ENCODE measurements at regions not wholly inside any gene's neighbourhood (a gene's known extent, or its start where the extent isn't known, plus 50 kb on each side); places are given as distances from the start of the nearest gene placed in this dataset.

DNA sequence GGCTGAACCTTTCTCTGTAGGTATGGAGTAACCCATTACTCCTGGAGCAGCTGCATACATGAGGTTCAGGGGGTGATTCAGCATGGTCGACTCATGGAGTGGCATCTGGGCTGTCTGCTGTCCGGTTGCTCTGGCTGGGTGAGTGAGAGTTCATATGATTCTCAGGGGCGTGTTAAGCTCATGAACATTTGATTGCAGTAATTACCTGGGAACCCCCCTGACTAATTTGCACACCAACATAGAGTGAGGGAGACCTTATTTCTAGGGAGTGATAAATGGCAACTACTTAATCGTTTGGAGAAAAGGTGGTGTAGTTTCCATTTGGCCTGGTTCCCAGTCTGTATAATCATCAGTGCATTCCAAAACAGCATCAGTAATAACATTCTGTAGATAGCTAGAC is 661.9 kb downstream of the ETS1 start:
- Mint-ChIP-seq H3K4me1 (ENCODE audit: low read depth) (peaks cover 5% of the 10 kb centered on the region), H3K36me3 (ENCODE audit: low read depth) (no peaks in the 10 kb centered on the region), H3K4me3 (no peak overlapping the region), H3K27ac (no peak overlapping the region), H3K27me3 (ENCODE audit: low read depth) (peaks cover 23% of the 10 kb centered on the region), H3K9me3 (peaks cover 3% of the 10 kb centered on the region)
- intact Hi-C loops (cut with micrococcal nuclease): no loop called here
- DNase-seq: no peak
- CTCF ChIA-PET: no interaction called here

DNA sequence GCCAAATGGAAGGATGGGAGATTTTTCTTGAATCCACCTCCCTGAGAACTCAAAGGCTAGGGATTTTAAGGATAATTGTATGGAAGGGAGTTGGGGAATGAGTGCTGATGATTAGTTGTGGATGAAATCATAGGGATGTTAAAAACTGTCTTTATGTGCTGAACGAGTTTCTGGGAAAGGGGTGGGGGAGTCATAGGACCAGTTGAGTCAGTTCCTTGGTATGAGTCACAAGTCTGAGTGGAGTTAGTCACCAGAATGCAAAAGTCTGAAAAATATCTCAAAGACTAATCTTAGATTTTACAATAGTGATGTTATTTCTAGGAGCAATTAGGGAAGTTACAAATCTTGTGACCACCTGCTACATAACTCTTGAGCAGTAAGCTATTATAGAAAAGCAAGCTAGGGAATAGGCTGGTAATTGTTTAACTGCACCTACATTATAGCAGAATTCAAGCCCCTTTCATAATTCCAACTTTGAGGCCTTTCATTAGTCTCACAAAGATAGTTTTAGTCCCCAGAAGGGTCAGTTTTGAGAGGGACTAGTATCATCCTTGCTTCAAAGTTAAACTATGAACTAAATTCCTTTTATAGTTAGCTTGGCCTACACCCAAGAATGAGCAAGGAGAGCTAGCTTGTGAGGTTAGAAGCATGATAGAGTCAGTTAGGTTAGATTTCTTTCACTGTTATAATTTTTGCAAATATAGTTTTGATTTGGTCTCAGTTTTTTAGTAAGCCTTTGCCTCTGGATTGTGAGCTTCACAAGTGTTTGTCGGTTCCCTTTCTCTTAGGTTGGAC is 668.0 kb downstream of the ETS1 start:
- no peak overlapping the region for H3K27ac Mint-ChIP-seq
- DNase-seq: peak; percentile 54
- H3K36me3 Mint-ChIP-seq (ENCODE audit: low read depth): peaks cover 7% of the 10 kb centered on the region
- no peak overlapping the region for H3K4me3 Mint-ChIP-seq
- H3K4me1 Mint-ChIP-seq (ENCODE audit: low read depth): peaks cover 15% of the 10 kb centered on the region
- H3K9me3 Mint-ChIP-seq: peaks cover 12% of the 10 kb centered on the region
- intact Hi-C loops (cut with micrococcal nuclease): loop anchor here (2.0 kb wide), 1 partner anchor 25 kb away; no protein-coding TSS in a partner anchor
- peaks cover 19% of the 10 kb centered on the region for H3K27me3 Mint-ChIP-seq (ENCODE audit: low read depth)
- CTCF ChIA-PET: no interaction called here

DNA sequence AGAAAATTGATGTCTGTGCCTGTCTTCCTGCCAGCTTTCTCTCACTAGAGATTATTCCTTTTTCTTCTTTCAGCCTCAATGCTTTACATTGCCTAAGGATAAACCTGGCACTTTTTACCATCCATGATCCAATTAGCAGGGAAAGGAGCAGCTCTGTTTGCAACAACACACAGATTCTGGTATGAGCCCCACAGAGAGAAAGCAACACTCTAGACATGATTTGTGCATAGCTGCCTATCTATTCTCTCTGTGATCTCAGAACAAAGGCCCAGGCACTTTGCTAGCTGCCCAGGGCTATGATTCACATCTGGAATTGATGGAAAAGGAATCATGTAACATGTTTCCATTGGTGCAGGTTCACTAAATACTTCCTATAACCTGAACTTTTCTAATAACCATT is 685.0 kb downstream of the ETS1 start:
- no peak overlapping the region for H3K27ac Mint-ChIP-seq
- no peak for DNase-seq
- no peaks in the 10 kb centered on the region for H3K36me3 Mint-ChIP-seq (ENCODE audit: low read depth)
- H3K4me1 Mint-ChIP-seq (ENCODE audit: low read depth): no peaks in the 10 kb centered on the region
- CTCF ChIA-PET: interaction anchor here (0.7 kb wide), 1 partner anchor 272 kb away, joined by 4 read pairs; no protein-coding TSS in a partner anchor
- no peak overlapping the region for H3K4me3 Mint-ChIP-seq
- peaks cover 8% of the 10 kb centered on the region for H3K27me3 Mint-ChIP-seq (ENCODE audit: low read depth)
- H3K9me3 Mint-ChIP-seq: no peaks in the 10 kb centered on the region
- intact Hi-C loops (cut with micrococcal nuclease): no loop called here

DNA sequence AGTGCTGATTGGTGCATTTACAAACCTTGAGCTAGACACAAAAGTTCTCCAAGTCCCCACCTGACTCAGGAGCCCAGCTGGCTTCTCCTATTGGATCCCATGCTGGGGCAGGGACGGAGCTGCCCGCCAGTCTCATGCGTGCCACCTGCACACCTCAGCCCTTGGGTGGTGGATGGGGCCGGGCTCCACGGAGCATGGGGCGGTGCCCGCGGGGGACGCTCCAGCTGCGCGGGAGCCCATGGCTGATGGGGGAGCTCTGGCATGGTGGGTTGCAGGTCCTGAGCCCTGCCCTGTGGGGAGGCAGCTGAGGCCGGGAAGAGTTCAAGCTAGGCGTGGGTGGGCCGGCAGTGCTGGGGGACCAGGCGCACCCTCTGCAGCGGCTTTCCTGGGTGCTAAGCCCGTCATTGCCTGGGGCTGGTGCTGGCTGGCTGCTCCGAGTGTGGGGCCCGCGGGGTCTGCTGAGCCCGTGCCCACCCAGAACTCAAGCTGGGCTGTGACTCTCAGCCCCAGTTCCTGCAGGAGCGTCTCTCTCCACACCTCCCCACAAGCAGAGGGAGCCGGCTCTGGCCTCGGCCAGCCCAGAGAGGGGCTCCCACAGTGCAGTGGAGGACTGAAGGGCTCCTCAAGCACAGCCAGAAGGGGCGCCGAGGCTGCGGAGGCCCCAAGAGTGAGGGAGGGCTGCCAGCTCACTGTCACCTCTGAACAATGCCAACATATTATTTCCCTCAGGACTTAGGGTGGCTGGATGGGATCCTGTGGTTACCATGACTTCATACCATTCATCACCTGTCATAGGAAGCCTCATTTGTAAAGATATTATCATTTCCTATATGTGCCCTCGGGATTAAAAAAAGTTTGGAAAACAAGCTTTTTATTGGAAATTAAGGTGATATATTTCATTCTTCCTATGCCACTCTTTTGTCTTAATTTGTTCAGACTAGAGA is 688.7 kb downstream of the ETS1 start:
- H3K4me3 Mint-ChIP-seq: no peak overlapping the region
- DNase-seq: no peak
- H3K27ac Mint-ChIP-seq: no peak overlapping the region
- intact Hi-C loops (cut with micrococcal nuclease): no loop called here
- no peaks in the 10 kb centered on the region for H3K4me1 Mint-ChIP-seq (ENCODE audit: low read depth)
- peaks cover 4% of the 10 kb centered on the region for H3K27me3 Mint-ChIP-seq (ENCODE audit: low read depth)
- no peaks in the 10 kb centered on the region for H3K36me3 Mint-ChIP-seq (ENCODE audit: low read depth)
- CTCF ChIA-PET: no interaction called here
- H3K9me3 Mint-ChIP-seq: no peaks in the 10 kb centered on the region

DNA sequence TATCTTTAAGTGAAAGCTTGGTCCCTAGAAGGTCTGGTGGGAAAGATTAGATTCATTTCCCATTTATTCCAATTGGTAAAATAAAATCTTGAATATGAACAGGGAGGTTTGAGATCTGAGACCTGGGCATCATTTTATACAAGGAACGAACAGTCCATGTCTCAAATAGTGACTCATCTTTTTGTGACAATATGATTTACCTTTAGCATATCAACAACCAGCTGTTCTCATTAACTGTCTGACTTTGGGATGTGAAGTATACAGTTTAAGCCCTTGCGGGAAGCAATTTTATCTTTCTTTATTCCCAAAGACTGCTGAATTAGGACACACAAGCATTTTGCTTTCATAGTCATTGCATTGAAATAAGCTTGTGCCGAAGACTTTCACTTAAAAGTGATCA is 691.6 kb downstream of the ETS1 start:
- CTCF ChIA-PET: no interaction called here
- intact Hi-C loops (cut with micrococcal nuclease): no loop called here
- H3K4me1 Mint-ChIP-seq (ENCODE audit: low read depth): no peaks in the 10 kb centered on the region
- H3K27ac Mint-ChIP-seq: no peak overlapping the region
- H3K36me3 Mint-ChIP-seq (ENCODE audit: low read depth): no peaks in the 10 kb centered on the region
- no peaks in the 10 kb centered on the region for H3K9me3 Mint-ChIP-seq
- H3K4me3 Mint-ChIP-seq: no peak overlapping the region
- H3K27me3 Mint-ChIP-seq (ENCODE audit: low read depth): peaks cover 4% of the 10 kb centered on the region
- no peak for DNase-seq

DNA sequence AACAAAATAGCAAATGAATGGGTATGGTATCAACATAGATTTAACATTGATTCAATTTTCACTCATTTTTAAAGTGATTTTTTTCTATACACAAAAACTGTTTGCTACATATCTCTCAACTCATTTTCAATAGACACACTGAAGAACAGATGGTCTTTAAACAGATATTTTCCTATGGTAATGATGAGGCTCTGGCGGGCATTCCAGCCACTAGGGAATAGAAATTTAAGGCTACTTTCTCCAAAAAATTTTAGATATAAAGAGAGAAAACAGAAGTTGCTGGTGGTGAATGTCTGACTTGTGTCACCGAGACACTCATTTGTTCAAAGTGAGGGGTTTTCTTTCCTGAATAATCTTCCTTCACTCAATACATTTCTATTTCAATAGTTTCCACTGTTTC is 693.0 kb downstream of the ETS1 start:
- no peak for DNase-seq
- intact Hi-C loops (cut with micrococcal nuclease): no loop called here
- H3K4me1 Mint-ChIP-seq (ENCODE audit: low read depth): no peaks in the 10 kb centered on the region
- no peak overlapping the region for H3K4me3 Mint-ChIP-seq
- no peak overlapping the region for H3K27ac Mint-ChIP-seq
- CTCF ChIA-PET: no interaction called here
- peaks cover 7% of the 10 kb centered on the region for H3K27me3 Mint-ChIP-seq (ENCODE audit: low read depth)
- H3K9me3 Mint-ChIP-seq: no peaks in the 10 kb centered on the region
- H3K36me3 Mint-ChIP-seq (ENCODE audit: low read depth): no peaks in the 10 kb centered on the region

DNA sequence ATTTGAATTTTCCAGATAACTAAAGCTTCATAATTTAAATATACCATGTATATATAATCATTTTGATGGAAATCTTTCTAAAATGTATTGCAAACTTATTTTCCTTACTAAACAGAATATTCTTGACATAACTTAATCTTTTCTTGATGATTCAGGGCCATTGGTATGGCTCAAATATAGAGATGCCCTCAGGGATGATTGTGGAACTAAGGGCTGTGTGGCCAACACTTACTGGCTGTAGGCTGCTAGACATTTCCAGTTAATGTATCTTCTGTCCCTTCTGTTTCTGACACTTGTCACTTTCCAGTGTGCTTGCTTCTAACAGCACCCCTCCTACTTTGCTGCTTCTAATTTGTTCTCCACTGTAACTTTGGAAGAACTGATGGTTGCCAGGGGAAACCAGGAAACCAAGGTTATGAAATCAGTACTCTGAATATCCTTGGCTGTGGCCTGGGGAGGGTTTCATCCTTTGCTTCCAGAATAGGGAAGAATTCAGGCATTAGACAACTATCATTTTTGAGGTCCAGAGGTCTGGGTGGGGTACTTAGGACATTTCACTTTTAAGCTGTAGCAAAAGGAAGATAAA is 697.2 kb downstream of the ETS1 start:
- Mint-ChIP-seq H3K36me3 (ENCODE audit: low read depth) (no peaks in the 10 kb centered on the region), H3K4me3 (no peak overlapping the region), H3K27me3 (ENCODE audit: low read depth) (peaks cover 7% of the 10 kb centered on the region), H3K4me1 (ENCODE audit: low read depth) (no peaks in the 10 kb centered on the region), H3K9me3 (peaks cover 7% of the 10 kb centered on the region), H3K27ac (no peak overlapping the region)
- intact Hi-C loops (cut with micrococcal nuclease): no loop called here
- DNase-seq: no peak
- CTCF ChIA-PET: interaction anchor here (0.6 kb wide), 1 partner anchor 74 kb away, joined by 5 read pairs; no protein-coding TSS in a partner anchor

DNA sequence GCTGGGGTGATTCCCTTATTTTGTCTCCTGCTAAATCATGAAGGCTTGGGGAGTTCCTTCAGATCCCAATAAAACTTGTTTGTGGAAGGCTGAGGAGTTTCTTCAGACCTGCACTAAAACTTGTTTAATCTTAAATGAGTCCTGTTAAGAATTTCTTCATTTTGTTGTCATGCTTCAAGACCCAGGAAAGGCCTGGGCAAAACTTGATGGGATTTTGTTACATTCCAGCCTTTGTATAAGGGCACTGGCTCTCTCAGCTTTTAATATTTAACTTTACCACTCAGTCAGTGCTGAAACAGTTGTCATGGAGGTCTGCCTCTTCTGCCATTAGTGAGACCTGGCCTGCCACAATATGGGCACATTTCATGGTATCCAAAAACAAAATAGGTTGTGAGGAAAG is 699.0 kb downstream of the ETS1 start:
- Mint-ChIP-seq H3K36me3 (ENCODE audit: low read depth) (no peaks in the 10 kb centered on the region), H3K4me3 (no peak overlapping the region), H3K4me1 (ENCODE audit: low read depth) (no peaks in the 10 kb centered on the region), H3K27ac (no peak overlapping the region), H3K9me3 (peaks cover 9% of the 10 kb centered on the region), H3K27me3 (ENCODE audit: low read depth) (peaks cover 7% of the 10 kb centered on the region)
- intact Hi-C loops (cut with micrococcal nuclease): no loop called here
- DNase-seq: no peak
- CTCF ChIA-PET: no interaction called here

DNA sequence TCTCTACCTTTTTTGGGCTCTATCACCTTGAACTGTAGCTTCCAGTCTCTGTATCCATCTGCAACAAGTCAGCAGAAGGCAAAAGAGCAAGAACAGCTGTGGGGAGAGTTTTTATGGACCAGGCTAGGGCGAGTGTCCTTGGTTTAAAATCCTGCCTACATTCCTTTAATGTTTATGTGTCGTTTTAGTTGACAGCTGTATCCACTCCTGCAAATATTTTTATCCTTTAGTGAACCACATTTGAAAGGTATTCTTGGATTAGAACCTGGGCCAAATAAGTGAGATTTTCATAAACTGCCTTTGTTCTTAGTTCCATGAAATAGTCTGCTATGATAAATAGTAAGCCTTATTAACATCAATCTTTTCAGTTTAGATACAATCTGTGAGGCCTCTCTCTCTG is 712.2 kb downstream of the ETS1 start:
- no peak for DNase-seq
- CTCF ChIA-PET: no interaction called here
- H3K9me3 Mint-ChIP-seq: no peaks in the 10 kb centered on the region
- H3K4me3 Mint-ChIP-seq: no peak overlapping the region
- H3K27ac Mint-ChIP-seq: no peak overlapping the region
- no peaks in the 10 kb centered on the region for H3K4me1 Mint-ChIP-seq (ENCODE audit: low read depth)
- peaks cover 5% of the 10 kb centered on the region for H3K27me3 Mint-ChIP-seq (ENCODE audit: low read depth)
- intact Hi-C loops (cut with micrococcal nuclease): no loop called here
- no peaks in the 10 kb centered on the region for H3K36me3 Mint-ChIP-seq (ENCODE audit: low read depth)

DNA sequence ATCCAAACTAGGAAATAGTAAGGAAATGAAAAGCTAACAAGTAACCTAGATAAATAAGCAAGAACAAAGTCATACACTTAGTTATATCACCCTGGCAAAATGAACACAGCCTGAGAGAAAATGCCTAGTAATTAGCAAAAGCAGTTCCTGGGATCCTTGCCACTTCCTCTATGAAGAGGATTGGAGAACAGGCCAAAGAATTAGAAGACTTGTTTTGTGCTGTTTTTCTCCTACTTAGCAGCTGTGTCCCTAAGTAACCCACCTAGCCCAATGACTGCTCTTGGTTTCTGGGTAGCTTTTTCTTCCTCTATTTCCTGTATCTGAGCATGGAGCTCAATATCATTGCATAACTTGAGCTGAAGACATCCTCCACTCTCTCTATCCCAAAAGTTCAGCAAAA is 713.9 kb downstream of the ETS1 start:
- no peaks in the 10 kb centered on the region for H3K9me3 Mint-ChIP-seq
- CTCF ChIA-PET: interaction anchor here (1.0 kb wide), 1 partner anchor 30 kb away, joined by 4 read pairs; no protein-coding TSS in a partner anchor
- H3K27me3 Mint-ChIP-seq (ENCODE audit: low read depth): peaks cover 2% of the 10 kb centered on the region
- intact Hi-C loops (cut with micrococcal nuclease): no loop called here
- DNase-seq: no peak
- H3K27ac Mint-ChIP-seq: no peak overlapping the region
- H3K36me3 Mint-ChIP-seq (ENCODE audit: low read depth): no peaks in the 10 kb centered on the region
- no peak overlapping the region for H3K4me3 Mint-ChIP-seq
- no peaks in the 10 kb centered on the region for H3K4me1 Mint-ChIP-seq (ENCODE audit: low read depth)

DNA sequence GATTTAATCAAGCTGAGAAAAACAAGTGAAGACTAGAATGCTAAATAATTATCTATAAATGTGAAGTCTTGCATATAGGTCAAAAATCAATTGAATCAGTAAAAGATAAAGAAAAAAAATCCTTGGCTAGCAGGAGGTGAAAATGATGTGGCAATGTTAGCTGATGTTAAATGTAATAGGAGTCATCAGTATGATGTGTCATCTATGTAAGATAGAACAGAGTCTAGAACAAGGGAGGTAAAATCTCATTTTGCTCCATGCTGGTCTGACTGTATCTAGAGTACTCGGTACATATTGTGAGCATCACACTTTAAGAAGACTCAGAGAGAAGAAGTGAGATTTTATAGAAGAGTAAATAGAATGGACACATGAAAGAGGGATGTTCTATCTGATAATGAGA is 721.2 kb downstream of the ETS1 start:
- no peaks in the 10 kb centered on the region for H3K9me3 Mint-ChIP-seq
- no peak for DNase-seq
- H3K36me3 Mint-ChIP-seq (ENCODE audit: low read depth): no peaks in the 10 kb centered on the region
- no peak overlapping the region for H3K4me3 Mint-ChIP-seq
- intact Hi-C loops (cut with micrococcal nuclease): no loop called here
- H3K27me3 Mint-ChIP-seq (ENCODE audit: low read depth): peaks cover 5% of the 10 kb centered on the region
- CTCF ChIA-PET: interaction anchor here (2.5 kb wide), 1 partner anchor 22 kb away, joined by 7 read pairs; no protein-coding TSS in a partner anchor
- H3K27ac Mint-ChIP-seq: no peak overlapping the region
- H3K4me1 Mint-ChIP-seq (ENCODE audit: low read depth): no peaks in the 10 kb centered on the region

DNA sequence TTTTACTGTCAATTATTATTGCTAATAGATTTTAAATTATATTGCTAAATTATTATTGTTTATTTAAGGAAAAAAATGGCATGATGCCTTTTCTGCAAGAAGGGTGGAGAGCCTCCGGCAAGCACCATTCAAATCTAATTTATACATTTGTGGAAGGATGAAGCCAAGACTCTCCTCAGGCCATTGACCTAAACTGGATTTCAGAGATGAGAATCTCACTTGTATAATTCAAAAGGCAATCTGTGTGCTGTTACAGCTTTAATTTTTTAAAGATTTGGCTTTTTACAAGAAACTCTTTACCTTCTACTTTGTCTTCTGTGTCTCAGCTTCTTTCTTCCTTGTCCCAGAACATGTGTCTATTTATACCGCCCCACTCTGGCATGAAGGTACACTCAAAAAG is 722.5 kb downstream of the ETS1 start:
- DNase-seq: no peak
- Mint-ChIP-seq H3K9me3 (no peaks in the 10 kb centered on the region), H3K4me1 (ENCODE audit: low read depth) (no peaks in the 10 kb centered on the region), H3K27me3 (ENCODE audit: low read depth) (peaks cover 5% of the 10 kb centered on the region), H3K36me3 (ENCODE audit: low read depth) (no peaks in the 10 kb centered on the region), H3K4me3 (no peak overlapping the region), H3K27ac (no peak overlapping the region)
- CTCF ChIA-PET: interaction anchor here (2.5 kb wide), 1 partner anchor 21 kb away, joined by 7 read pairs; no protein-coding TSS in a partner anchor
- intact Hi-C loops (cut with micrococcal nuclease): no loop called here

Measured in activated naive CD4-positive, alpha-beta T cell treated with anti-CD3 and anti-CD28 coated beads for 36 hours (primary cell).